HFF-Myc (cell line): ENCODE measurements at regions not wholly inside any gene's neighbourhood (a gene's known extent, or its start where the extent isn't known, plus 50 kb on each side); places are given as distances from the start of the nearest gene placed in this dataset.

Experiments used
- DNase-seq: peaks from one replicate; pipeline ENCODE4 v3.0.0-alpha.2; 2011; ENCODE audit warnings: low read depth; ENCODE audit errors: extremely low read depth
- H3K4me3 ChIP-seq: replicated peaks from 2 replicates; pipeline ENCODE4 v1.5.1; 2011; ENCODE audit warnings: low read depth, mild to moderate bottlenecking, control low read depth, low read length
- CTCF ChIP-seq: IDR thresholded peaks from 2 replicates; pipeline ENCODE4 v1.5.1; 2012; ENCODE audit warnings: mild to moderate bottlenecking, low read depth, low read length, control low read depth; ENCODE audit errors: missing control alignments

DNA sequence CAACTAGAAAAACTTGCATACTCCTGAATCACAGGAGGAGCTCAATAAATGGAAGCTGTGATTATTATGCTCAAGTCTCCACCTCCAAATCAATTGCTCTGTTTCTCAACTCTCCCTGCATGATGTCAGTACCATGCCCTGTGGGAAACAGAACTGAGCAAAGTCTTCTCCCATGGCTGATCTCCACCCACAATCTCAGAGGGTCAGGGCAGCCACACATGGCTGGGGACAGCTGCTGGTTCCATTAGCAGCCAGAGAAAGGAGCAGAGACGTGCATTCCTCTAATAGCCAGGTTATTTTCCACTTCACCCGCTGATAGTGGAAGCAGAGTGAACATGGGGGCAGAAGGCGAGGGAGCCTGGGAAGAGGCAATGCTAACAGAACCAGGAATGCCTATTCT is 85.5 kb upstream of the TMEM132E start:
- DNase-seq, result no peak
- H3K4me3 ChIP-seq, result no peak overlapping the region
- no peak for TF ChIP-seq CTCF

- DNase-seq, result no peak
- H3K4me3 ChIP-seq, result no peak overlapping the region
- no peak for TF ChIP-seq CTCF
These were observed 91.8 kb upstream of the TMEM132E start for GRCh38 chr17:34487626-34488025.

- TF ChIP-seq CTCF, result no peak
These were observed 92.6 kb upstream of the TMEM132E start for GRCh38 chr17:34486761-34487160.

DNA sequence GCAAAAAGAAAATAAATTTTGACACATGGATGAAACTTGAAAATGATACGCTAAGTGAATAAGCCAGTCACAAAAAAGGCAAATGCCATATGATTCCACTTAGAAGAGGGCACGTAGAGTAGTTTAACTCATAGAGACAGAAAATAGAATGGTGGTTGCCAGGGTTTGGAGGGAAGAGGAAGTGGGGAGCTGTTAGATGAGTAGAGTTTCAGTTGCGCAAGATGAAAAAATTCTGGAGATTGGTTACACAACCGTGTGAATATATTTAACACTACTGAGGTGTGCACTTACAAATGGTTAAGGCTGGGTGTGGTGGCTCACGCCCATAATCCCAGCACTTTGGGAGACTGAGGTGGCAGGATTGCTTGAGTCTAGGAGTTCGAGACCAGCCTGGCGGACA is 93.4 kb upstream of the TMEM132E start:
- H3K4me3 ChIP-seq, result no peak overlapping the region
- no peak for DNase-seq

More at GRCh38 chr17:34486761-34487160, 92.6 kb upstream of the TMEM132E start:
- no peak overlapping the region for H3K4me3 ChIP-seq
- no peak for DNase-seq

DNA sequence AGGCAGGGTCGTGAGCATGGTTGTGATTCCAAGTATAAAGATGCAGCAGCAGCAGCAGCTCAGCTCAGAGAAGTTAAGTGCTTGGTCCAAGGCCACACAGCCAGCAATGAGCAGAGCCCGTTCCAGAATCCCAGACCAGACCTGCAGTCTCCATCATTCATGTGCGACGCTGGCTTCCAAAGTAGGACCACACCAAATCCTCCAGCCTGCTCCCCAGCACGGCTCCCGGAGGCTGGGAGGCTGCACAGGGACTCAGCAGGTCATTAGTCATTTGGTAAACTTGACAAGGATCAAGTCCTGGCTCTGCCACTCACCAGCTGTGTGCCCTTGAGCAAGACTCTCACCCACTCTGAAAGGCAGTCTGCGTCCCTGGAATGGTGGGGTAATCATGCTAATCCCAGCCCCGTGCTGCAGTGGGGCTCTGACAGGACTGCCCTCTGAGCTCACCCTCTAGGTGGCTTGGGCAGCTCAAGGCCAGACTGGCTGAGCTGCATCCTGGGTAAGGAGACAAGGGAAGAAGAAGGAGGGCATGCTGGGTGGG is 95.1 kb upstream of the TMEM132E start:
- TF ChIP-seq CTCF, result no peak
- DNase-seq, result no peak
- H3K4me3 ChIP-seq, result no peak overlapping the region

More for the DNA sequence above, 93.4 kb upstream of the TMEM132E start:
- TF ChIP-seq CTCF, result no peak

DNA sequence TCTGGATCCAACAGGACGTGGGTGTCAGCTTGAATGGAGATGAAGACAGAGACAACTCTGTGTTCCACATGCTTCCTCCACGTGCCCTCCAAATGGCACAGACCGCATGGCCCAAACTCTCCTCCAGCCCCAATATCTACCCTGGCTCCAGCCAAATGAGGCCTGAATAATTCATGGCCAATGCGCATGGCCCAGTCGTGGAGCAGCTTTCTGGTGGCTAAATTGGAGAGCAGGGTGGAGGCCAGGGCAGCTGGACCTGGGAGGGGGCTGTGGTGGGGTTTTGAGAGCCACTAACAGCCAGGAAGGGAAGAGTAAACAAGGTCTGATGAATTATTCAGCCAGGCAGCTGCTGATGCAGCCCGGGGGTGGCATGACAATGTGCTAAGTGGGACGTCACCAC is 96.7 kb upstream of the TMEM132E start:
- no peak for TF ChIP-seq CTCF
- no peak for DNase-seq
- no peak overlapping the region for H3K4me3 ChIP-seq

DNA sequence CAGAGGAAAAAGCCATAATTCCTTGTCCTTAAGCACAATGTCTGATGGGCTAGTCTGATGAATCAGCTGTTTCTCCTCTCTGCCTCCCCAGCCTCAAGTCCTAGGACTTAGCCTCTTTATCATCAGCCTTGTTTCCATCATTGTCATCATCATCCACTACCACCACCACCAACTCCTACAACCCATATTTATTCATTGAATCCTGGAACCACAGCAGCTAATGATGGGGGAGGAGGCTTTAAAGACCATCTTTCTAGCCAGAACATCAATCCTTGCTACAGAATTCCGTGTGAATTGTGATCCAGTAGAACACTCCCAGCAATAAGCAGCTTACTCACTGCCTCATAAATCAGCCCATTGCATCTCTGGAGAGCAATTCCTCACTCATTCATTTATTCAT is 97.6 kb upstream of the TMEM132E start:
- no peak for TF ChIP-seq CTCF
- no peak overlapping the region for H3K4me3 ChIP-seq

More for the DNA sequence above, 97.6 kb upstream of the TMEM132E start:
- no peak for DNase-seq
